Hepatocyte (in vitro differentiated cells): ENCODE measurements at regions not wholly inside any gene's neighbourhood (a gene's known extent, or its start where the extent isn't known, plus 50 kb on each side); places are given as distances from the start of the nearest gene placed in this dataset.

Source experiments
- EZH2 ChIP-seq: fragments of 200-600 bp; sonication (generic); IDR thresholded peaks from 2 replicates; pipeline ENCODE4 v1.6.1; 2016; ENCODE audit warnings: antibody characterized with exemption, mild to moderate bottlenecking, borderline replicate concordance
- EZH2phosphoT487 ChIP-seq: fragments of 200-600 bp; sonication (generic); IDR thresholded peaks from one replicate; pipeline ENCODE4 v1.6.1; 2018; ENCODE audit warnings: antibody characterized with exemption, mild to moderate bottlenecking, low read depth, moderate library complexity; ENCODE audit not compliant: unreplicated experiment, severe bottlenecking
- TF ChIP-seq, protein P1 (sequence below): fragments of 200-600 bp; sonication (generic); IDR thresholded peaks from 2 replicates; pipeline ENCODE4 v1.5.1; 2016; ENCODE audit warnings: antibody characterized with exemption, mild to moderate bottlenecking; ENCODE audit not compliant: poor library complexity

DNA sequence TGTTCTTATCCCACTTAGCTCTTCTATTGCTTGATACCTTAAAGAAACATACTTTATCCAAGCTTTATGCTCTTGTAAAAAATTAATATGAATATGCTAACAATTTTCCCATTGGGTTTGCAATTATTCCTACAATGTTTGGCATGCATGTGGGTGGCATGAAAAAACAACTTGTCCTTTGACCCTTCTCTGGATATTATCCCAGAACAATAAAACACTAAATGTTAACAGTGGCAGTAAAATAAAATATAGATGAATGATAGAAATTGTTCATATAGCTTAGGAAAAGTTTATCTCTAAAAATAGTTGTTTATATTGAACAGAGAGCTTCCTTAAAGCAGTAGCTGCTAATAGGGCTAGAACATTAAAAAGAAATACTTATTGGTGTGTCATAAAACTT, 860.5 kb upstream of the LRRC4C start:
- TF ChIP-seq, protein P1, sequence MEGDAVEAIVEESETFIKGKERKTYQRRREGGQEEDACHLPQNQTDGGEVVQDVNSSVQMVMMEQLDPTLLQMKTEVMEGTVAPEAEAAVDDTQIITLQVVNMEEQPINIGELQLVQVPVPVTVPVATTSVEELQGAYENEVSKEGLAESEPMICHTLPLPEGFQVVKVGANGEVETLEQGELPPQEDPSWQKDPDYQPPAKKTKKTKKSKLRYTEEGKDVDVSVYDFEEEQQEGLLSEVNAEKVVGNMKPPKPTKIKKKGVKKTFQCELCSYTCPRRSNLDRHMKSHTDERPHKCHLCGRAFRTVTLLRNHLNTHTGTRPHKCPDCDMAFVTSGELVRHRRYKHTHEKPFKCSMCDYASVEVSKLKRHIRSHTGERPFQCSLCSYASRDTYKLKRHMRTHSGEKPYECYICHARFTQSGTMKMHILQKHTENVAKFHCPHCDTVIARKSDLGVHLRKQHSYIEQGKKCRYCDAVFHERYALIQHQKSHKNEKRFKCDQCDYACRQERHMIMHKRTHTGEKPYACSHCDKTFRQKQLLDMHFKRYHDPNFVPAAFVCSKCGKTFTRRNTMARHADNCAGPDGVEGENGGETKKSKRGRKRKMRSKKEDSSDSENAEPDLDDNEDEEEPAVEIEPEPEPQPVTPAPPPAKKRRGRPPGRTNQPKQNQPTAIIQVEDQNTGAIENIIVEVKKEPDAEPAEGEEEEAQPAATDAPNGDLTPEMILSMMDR: no peak
- TF ChIP-seq EZH2 (no peak), EZH2phosphoT487 (no peak)
